Effector memory CD4-positive, alpha-beta T cell (primary cell): ENCODE measurements at regions not wholly inside any gene's neighbourhood (a gene's known extent, or its start where the extent isn't known, plus 50 kb on each side); places are given as distances from the start of the nearest gene placed in this dataset.

Source experiments
- DNase-seq, 3 donors: peaks; one replicate each; pipeline ENCODE4 v3.0.0-alpha.2; 2020
- H3K27ac ChIP-seq: 2 replicates; pipeline ENCODE4 v1.7.0; 2013; ENCODE audit warnings: mild to moderate bottlenecking, low read length, moderate library complexity; ENCODE audit not compliant: insufficient read depth, poor library complexity, severe bottlenecking
- H3K27me3 ChIP-seq: replicated peaks from 2 replicates; pipeline ENCODE4 v1.7.0; 2013; ENCODE audit warnings: mild to moderate bottlenecking, low read length; ENCODE audit not compliant: insufficient read depth, control insufficient read depth, poor library complexity, severe bottlenecking
- H3K36me3 ChIP-seq: 2 replicates; pipeline ENCODE4 v1.7.0; 2013; ENCODE audit warnings: mild to moderate bottlenecking, low read length, moderate library complexity; ENCODE audit not compliant: control insufficient read depth, insufficient read depth
- H3K4me1 ChIP-seq: 2 replicates; pipeline ENCODE4 v1.7.0; 2013; ENCODE audit warnings: low read length, mild to moderate bottlenecking; ENCODE audit not compliant: control insufficient read depth, insufficient read depth, poor library complexity, severe bottlenecking
- H3K4me3 ChIP-seq: 2 replicates; pipeline ENCODE4 v1.7.0; 2013; ENCODE audit warnings: low read length, low read depth, mild to moderate bottlenecking; ENCODE audit not compliant: insufficient read depth, poor library complexity, severe bottlenecking
- H3K9me3 ChIP-seq: 2 replicates; pipeline ENCODE4 v1.7.0; 2013; ENCODE audit warnings: mild to moderate bottlenecking, low read length, moderate library complexity; ENCODE audit not compliant: control insufficient read depth

DNA sequence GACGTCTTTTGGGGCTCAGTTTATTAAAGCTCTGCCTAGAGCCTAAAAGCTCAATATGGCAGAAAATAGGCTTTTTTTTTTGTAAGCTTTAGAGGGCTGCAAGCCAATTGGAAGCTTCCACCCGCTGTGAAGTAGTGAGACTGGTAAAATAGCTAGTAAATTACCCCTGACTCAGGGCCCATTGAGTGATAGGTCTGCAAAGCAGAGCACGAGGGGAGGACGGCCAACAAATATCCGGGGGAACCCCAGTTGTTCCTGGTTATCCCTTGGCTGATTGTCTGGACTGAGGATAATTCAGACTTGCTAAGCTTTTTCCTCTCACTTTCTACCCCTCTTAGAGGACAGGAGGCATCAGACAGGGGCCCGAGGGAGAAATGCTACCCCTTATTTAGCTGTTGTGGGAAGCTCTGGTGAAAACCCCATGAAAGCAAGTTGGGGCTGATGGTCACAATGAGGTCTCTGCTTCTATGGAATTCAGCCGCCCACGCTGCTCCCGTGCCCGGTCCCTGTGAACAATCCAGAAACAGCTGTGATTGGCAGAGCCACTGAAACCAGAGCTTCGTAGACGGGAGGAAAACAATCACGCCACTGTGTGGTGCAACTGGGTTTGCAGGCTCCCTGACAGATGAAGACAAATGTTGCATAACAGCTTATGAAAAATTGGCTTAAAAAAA is 141.9 kb upstream of the LGALSL start:
- Histone ChIP-seq H3K27ac (no peak overlapping the region), H3K4me1 (no peaks in the 10 kb centered on the region), H3K27me3 (no peaks in the 10 kb centered on the region), H3K36me3 (no peaks in the 10 kb centered on the region), H3K4me3 (no peak overlapping the region), H3K9me3 (no peaks in the 10 kb centered on the region)
- no peak for DNase-seq

- no peaks in the 10 kb centered on the region for H3K9me3 ChIP-seq
- H3K4me1 ChIP-seq: no peaks in the 10 kb centered on the region
- H3K4me3 ChIP-seq: no peak overlapping the region
- no peak overlapping the region for H3K27ac ChIP-seq
- DNase-seq: no peak
- no peaks in the 10 kb centered on the region for H3K27me3 ChIP-seq
- no peaks in the 10 kb centered on the region for H3K36me3 ChIP-seq
These were observed 141.2 kb upstream of the LGALSL start for GRCh38 chr2:64312622-64313397.

- H3K36me3 ChIP-seq: no peaks in the 10 kb centered on the region
- no peak overlapping the region for H3K27ac ChIP-seq
- no peaks in the 10 kb centered on the region for H3K27me3 ChIP-seq
- H3K4me1 ChIP-seq: no peaks in the 10 kb centered on the region
- no peak for DNase-seq
- no peaks in the 10 kb centered on the region for H3K9me3 ChIP-seq
- H3K4me3 ChIP-seq: no peak overlapping the region
These were observed 140.6 kb upstream of the LGALSL start for GRCh38 chr2:64313398-64313723.

DNA sequence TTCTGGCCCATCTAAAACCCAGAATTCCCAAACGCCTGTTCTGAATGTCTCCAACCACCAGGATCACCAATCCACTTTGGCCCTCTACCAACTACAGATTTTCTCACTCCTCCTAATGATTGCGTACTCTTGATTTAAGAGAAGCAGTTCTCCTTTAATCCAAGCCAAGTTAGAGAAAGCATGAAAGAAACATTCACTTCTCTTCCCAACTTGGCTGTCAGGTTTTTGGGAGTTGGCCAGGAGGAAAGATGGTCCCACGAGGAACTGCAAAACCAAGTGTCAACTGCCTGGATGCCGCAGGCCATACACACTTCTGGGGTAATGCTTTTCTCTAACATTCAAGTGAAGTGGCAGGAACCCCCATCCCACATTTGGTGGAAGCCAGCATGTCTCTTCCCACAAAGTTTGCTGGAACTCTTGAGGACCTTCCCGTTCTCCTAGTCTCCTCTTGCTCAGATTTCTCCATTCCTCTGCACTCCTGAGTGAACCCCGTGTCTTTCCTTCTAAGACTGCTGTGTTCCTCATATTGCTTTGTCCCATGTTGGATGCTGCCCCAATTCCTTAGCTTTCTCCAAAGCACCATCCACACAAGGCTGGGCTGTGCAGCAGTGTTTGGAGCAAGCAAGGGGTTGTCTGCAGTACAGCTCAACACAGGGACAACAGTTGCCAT is 138.5 kb upstream of the LGALSL start:
- no peaks in the 10 kb centered on the region for H3K4me1 ChIP-seq
- no peak overlapping the region for H3K27ac ChIP-seq
- no peaks in the 10 kb centered on the region for H3K27me3 ChIP-seq
- H3K4me3 ChIP-seq: no peak overlapping the region
- no peak for DNase-seq
- H3K9me3 ChIP-seq: no peaks in the 10 kb centered on the region
- no peaks in the 10 kb centered on the region for H3K36me3 ChIP-seq

- no peak overlapping the region for H3K4me3 ChIP-seq
- no peaks in the 10 kb centered on the region for H3K27me3 ChIP-seq
- no peak overlapping the region for H3K27ac ChIP-seq
- no peaks in the 10 kb centered on the region for H3K36me3 ChIP-seq
- no peaks in the 10 kb centered on the region for H3K9me3 ChIP-seq
- H3K4me1 ChIP-seq: no peaks in the 10 kb centered on the region
- DNase-seq: no peak
These were observed 136.1 kb upstream of the LGALSL start for GRCh38 chr2:64317707-64318475.

- H3K36me3 ChIP-seq: no peaks in the 10 kb centered on the region
- H3K27me3 ChIP-seq: no peaks in the 10 kb centered on the region
- H3K9me3 ChIP-seq: no peaks in the 10 kb centered on the region
- H3K4me3 ChIP-seq: no peak overlapping the region
- DNase-seq: no peak
- H3K27ac ChIP-seq: no peak overlapping the region
- H3K4me1 ChIP-seq: no peaks in the 10 kb centered on the region
These were observed 135.6 kb upstream of the LGALSL start for GRCh38 chr2:64318476-64318748.

GRCh38 chr2:64319896-64320295 is 134.1 kb upstream of the LGALSL start:
- Histone ChIP-seq H3K36me3 (no peaks in the 10 kb centered on the region), H3K27me3 (no peaks in the 10 kb centered on the region), H3K9me3 (no peaks in the 10 kb centered on the region), H3K4me3 (no peak overlapping the region), H3K4me1 (no peaks in the 10 kb centered on the region), H3K27ac (no peak overlapping the region)
- no peak for DNase-seq

GRCh38 chr2:64322433-64322832 is 131.5 kb upstream of the LGALSL start:
- peaks cover 16% of the 10 kb centered on the region for H3K4me1 ChIP-seq
- H3K27me3 ChIP-seq: no peaks in the 10 kb centered on the region
- no peaks in the 10 kb centered on the region for H3K36me3 ChIP-seq
- no peak overlapping the region for H3K27ac ChIP-seq
- no peaks in the 10 kb centered on the region for H3K9me3 ChIP-seq
- no peak overlapping the region for H3K4me3 ChIP-seq
- no peak for DNase-seq

- H3K9me3 ChIP-seq: no peaks in the 10 kb centered on the region
- no peak overlapping the region for H3K27ac ChIP-seq
- H3K36me3 ChIP-seq: no peaks in the 10 kb centered on the region
- peaks cover 21% of the 10 kb centered on the region for H3K4me1 ChIP-seq
- no peaks in the 10 kb centered on the region for H3K27me3 ChIP-seq
- no peak for DNase-seq
- H3K4me3 ChIP-seq: no peak overlapping the region
These were observed 130.8 kb upstream of the LGALSL start for GRCh38 chr2:64323197-64323596.
